IPS-20b (cell line): ENCODE measurements at regions not wholly inside any gene's neighbourhood (a gene's known extent, or its start where the extent isn't known, plus 50 kb on each side); places are given as distances from the start of the nearest gene placed in this dataset.

Experiments
- H3K27ac ChIP-seq: one replicate; pipeline ENCODE4 v1.5.1; 2013; ENCODE audit warnings: low read length
- H3K27me3 ChIP-seq: 2 replicates; pipeline ENCODE4 v1.6.1; 2013; ENCODE audit warnings: mild to moderate bottlenecking, low read length, inconsistent platforms; ENCODE audit not compliant: insufficient read depth
- H3K36me3 ChIP-seq: 2 replicates; pipeline ENCODE4 v1.6.1; 2013; ENCODE audit warnings: low read depth, mild to moderate bottlenecking, inconsistent platforms, low read length, moderate library complexity; ENCODE audit not compliant: insufficient read depth
- H3K4me1 ChIP-seq: 2 replicates; pipeline ENCODE4 v1.6.1; 2013; ENCODE audit warnings: mild to moderate bottlenecking, control low read depth, inconsistent platforms, low read length, moderate library complexity; ENCODE audit not compliant: insufficient read depth
- H3K4me3 ChIP-seq: 2 replicates; pipeline ENCODE4 v1.5.1; 2013; ENCODE audit warnings: mild to moderate bottlenecking, low read length, inconsistent platforms
- H3K9ac ChIP-seq: 2 replicates; pipeline ENCODE4 v1.6.1; 2013; ENCODE audit warnings: low read depth, mild to moderate bottlenecking, inconsistent platforms, low read length, moderate library complexity
- H3K9me3 ChIP-seq: 2 replicates; pipeline ENCODE4 v1.6.1; 2013; ENCODE audit warnings: mild to moderate bottlenecking, low read depth, low read length, inconsistent platforms; ENCODE audit not compliant: insufficient read depth

DNA sequence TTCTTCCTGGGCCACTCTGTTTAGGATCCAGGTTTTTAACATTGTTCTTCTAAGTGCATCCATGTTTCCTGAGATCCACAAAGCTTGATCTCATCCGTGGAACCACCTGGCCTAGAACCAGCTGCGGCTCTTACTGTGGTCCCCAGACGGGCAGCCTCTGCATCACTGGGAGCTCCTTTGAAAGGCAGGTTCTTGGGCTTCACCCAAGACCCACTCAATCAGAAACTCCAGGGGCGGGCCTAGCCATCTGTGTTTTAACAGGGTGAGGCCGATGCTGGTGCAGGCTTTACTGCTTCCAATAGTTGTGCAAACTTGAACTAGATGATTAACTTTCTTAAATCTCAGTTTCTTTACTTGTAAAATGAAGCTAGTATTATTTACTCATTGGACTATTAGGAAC lies 605.7 kb downstream of the FGF9 start:
- no peak overlapping the region for H3K27ac ChIP-seq
- H3K9ac ChIP-seq: no peak overlapping the region
- no peaks in the 10 kb centered on the region for H3K4me1 ChIP-seq
- H3K4me3 ChIP-seq: no peak overlapping the region
- H3K9me3 ChIP-seq: no peaks in the 10 kb centered on the region
- no peaks in the 10 kb centered on the region for H3K27me3 ChIP-seq
- H3K36me3 ChIP-seq: no peaks in the 10 kb centered on the region

DNA sequence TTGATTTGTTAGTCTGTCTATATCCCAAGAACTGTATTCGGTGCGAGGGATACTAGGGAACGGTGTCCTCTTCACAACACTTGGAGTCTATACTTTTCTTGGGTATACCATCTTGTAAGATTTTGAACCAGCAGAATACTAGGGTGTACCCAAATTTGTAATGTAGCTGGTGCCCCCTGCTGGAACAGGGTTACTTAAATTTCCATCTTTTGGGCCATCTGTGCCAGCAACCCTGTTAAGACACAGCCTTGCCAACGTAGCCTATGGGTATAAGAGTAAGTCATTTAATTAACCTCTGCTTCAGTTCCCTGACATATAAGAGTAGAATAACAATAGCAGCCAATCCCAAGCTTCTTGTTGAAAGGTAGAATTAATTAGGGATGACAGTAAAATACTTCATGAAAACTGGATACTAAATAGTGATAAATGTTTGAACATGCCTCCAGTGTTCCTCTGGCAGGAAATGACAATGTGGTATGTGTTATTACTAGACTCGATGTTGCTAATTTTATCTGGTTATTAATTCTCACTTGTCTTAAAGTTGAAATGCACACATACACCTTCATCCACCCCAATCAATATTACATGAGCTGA lies 607.6 kb downstream of the FGF9 start:
- Histone ChIP-seq H3K36me3 (no peaks in the 10 kb centered on the region), H3K4me1 (no peaks in the 10 kb centered on the region), H3K9me3 (no peaks in the 10 kb centered on the region), H3K27me3 (no peaks in the 10 kb centered on the region), H3K27ac (no peak overlapping the region), H3K4me3 (no peak overlapping the region), H3K9ac (no peak overlapping the region)

DNA sequence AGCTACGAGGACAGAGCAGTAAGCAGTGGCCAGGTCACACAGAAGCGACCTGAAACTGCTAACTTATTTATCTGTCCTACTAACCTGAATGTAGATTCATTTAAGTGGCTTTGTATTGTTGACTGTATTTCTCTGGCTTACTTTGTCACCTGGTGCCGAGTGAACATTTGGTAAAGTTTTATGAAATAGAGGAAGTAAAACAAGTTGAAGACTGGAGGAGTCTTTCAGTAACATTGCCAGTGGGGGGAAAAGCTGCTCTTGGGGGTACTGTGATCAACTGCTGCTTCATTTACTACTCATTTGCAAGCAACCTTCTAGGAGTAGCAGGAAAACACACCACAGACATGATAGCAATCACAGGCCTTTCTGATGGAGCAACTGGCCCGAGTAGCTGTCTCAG lies 615.0 kb downstream of the FGF9 start:
- Histone ChIP-seq H3K27ac (no peak overlapping the region), H3K4me1 (no peaks in the 10 kb centered on the region), H3K27me3 (no peaks in the 10 kb centered on the region), H3K9ac (no peak overlapping the region), H3K9me3 (no peaks in the 10 kb centered on the region), H3K36me3 (no peaks in the 10 kb centered on the region), H3K4me3 (no peak overlapping the region)

DNA sequence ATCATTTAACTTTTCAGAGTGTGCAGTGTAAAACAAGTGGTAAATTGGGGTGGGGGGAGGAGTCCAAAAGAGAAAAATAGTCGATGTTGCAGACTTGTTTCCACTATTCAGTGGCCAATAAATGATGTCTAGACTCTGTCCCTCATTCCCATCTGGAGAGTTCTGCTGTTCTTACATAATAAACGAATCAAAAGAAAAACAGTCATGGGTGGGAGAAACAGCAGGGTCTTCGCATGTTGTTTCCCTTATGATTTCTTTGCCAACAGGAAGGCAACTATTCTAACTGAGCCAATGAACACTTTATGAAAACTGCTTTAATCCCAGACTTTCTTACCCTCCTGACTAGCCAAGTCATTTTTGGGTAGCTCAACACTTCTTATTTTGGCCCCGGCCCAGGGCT lies 615.5 kb downstream of the FGF9 start:
- no peak overlapping the region for H3K4me3 ChIP-seq
- H3K4me1 ChIP-seq: no peaks in the 10 kb centered on the region
- no peaks in the 10 kb centered on the region for H3K27me3 ChIP-seq
- no peaks in the 10 kb centered on the region for H3K36me3 ChIP-seq
- H3K9me3 ChIP-seq: no peaks in the 10 kb centered on the region
- no peak overlapping the region for H3K27ac ChIP-seq
- no peak overlapping the region for H3K9ac ChIP-seq

DNA sequence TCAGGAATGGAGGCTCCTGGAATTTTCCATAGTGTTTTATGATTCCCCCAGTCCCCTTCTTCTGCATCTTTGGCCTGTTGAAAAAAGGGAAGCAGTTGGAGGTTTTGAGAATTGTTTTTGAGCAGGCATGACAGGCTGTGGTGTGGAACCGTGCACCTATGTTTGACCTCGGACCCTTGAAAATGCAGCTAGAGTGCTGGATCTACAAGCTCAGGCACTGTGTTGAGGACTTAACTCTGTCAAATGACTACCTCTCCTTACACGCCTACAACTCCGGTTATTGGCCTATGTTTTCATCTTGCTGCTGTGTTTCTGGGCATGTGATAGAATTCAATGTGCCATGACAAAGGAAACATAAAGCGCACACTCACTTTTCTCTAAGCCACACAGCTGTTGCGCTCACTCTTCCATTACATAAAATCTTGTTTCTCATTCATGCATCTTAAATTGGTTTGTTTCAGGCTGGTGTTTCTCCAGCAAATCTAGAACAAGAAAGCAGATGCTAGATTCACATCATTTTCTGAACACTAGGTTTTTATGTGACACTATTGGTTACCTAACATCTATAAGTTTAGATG lies 616.6 kb downstream of the FGF9 start:
- Histone ChIP-seq H3K36me3 (no peaks in the 10 kb centered on the region), H3K27ac (no peak overlapping the region), H3K9ac (no peak overlapping the region), H3K9me3 (no peaks in the 10 kb centered on the region), H3K27me3 (no peaks in the 10 kb centered on the region), H3K4me1 (no peaks in the 10 kb centered on the region), H3K4me3 (no peak overlapping the region)

DNA sequence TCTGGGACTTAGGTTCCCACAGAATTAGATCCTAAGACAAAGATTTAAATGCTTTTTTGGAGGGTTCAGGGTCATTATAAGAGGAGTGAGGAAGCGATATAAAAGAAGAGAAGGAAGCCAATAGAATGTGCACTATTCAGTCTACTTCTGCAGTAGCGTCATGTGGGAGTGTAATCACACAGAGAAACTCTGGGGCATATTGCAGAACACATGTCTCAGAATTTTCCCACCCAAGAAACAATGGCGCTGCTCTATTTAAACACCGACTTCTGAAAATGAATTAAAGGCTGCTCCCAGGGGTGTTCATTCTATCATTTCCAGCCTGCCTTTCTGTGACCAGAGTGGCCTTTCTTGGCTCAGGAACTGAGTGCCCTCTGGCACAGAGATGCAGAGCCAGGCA lies 617.6 kb downstream of the FGF9 start:
- no peak overlapping the region for H3K4me3 ChIP-seq
- H3K27me3 ChIP-seq: no peaks in the 10 kb centered on the region
- no peak overlapping the region for H3K27ac ChIP-seq
- H3K9me3 ChIP-seq: no peaks in the 10 kb centered on the region
- no peaks in the 10 kb centered on the region for H3K4me1 ChIP-seq
- no peaks in the 10 kb centered on the region for H3K36me3 ChIP-seq
- H3K9ac ChIP-seq: no peak overlapping the region

DNA sequence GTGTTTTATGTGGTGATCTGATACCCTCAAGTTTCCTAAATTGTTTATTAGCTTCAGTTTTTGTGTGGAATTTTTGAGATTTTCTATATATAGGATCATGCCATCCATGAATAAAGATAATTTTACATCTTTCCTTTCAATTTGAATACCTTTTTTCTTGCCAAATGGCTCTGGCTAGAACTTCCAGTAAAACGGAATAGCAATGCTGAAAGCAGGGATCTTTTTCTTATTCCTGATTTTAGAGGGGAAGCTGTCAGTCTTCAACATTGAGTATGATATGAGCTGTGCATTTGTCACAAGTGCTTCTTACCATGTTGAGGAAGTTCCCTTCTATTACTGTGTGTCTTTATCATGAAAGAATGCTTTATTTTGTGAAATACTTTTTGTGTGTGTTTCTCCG lies 618.8 kb downstream of the FGF9 start:
- no peak overlapping the region for H3K27ac ChIP-seq
- no peak overlapping the region for H3K9ac ChIP-seq
- no peaks in the 10 kb centered on the region for H3K36me3 ChIP-seq
- H3K27me3 ChIP-seq: no peaks in the 10 kb centered on the region
- H3K9me3 ChIP-seq: no peaks in the 10 kb centered on the region
- H3K4me3 ChIP-seq: no peak overlapping the region
- no peaks in the 10 kb centered on the region for H3K4me1 ChIP-seq

DNA sequence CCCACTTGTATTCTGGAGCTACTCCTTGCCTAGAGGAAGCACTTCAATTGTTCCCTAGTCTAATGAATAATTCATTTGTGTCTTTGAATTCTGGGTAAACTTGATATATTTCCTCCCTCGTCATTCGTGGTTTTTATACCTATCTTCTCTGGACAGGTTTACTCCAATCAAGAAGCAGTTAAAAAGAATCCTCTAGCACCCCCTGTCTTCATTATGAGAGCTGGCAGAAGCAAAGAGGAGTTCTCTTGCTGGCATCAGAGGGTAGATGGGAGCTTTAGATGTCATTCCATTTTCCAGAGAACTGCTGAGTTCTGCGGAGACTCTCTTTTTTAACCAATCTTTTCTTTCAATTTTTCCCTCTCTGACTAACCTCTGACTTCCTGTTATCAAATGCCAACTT lies 627.7 kb downstream of the FGF9 start:
- H3K27ac ChIP-seq: no peak overlapping the region
- no peaks in the 10 kb centered on the region for H3K27me3 ChIP-seq
- H3K4me3 ChIP-seq: no peak overlapping the region
- H3K36me3 ChIP-seq: no peaks in the 10 kb centered on the region
- H3K9me3 ChIP-seq: peaks cover 17% of the 10 kb centered on the region
- H3K4me1 ChIP-seq: no peaks in the 10 kb centered on the region
- H3K9ac ChIP-seq: no peak overlapping the region

DNA sequence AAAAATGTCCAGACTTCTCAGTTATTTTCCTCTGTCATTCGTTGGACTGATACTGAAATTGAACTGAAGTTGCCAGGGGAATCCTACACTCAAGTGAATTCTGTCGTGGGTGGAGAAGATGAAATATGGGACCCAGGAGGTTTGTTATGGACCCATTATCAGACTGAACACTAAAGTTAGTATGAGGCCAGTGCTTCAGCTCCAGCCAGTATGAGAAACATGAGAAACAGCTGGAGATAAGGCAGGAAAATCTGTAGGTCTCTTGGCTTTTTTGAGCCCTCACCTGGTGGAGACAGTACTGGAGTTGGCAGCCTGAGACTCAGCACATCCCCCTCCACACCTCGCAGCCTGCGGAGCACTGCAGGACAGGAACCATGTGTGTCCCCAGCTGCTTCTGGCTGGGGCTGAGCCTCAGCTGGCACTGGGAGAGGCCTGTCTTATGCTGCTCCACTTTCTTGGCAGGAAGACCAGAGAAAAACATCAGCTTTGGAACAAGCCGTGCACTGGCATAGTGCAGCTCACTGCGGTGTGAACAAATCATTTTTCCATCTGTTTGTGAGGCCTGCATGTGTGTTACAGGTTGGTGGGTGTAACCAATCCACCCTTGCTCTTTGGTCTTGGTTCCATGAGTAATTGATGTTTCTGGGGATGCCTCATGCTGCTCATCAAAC lies 641.0 kb downstream of the FGF9 start:
- H3K36me3 ChIP-seq: no peaks in the 10 kb centered on the region
- no peaks in the 10 kb centered on the region for H3K9me3 ChIP-seq
- H3K9ac ChIP-seq: no peak overlapping the region
- H3K27ac ChIP-seq: no peak overlapping the region
- no peaks in the 10 kb centered on the region for H3K4me1 ChIP-seq
- H3K4me3 ChIP-seq: no peak overlapping the region
- H3K27me3 ChIP-seq: no peaks in the 10 kb centered on the region

DNA sequence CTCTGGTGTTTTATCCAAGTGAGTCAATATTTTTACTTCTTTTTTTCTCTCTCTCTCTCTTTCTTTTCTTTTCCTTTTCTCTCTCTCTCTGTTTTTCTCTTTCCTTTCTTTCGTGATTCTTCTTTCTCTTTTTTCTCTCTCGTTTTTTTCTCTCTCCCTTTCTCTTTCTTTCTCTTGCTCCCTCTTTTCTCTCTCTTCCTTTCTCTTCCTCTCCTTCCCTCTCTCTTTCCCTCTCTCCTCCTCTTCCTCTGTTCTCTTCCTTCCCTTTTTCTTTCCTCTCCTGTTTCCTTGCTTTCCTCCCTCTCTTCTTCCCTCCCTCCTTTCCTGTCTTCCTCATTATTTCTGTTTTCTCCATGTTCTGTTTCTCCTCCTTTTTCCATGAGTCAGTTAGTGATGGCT lies 641.5 kb downstream of the FGF9 start:
- H3K27ac ChIP-seq: no peak overlapping the region
- no peaks in the 10 kb centered on the region for H3K4me1 ChIP-seq
- no peaks in the 10 kb centered on the region for H3K9me3 ChIP-seq
- H3K27me3 ChIP-seq: no peaks in the 10 kb centered on the region
- H3K4me3 ChIP-seq: no peak overlapping the region
- H3K36me3 ChIP-seq: no peaks in the 10 kb centered on the region
- H3K9ac ChIP-seq: no peak overlapping the region

DNA sequence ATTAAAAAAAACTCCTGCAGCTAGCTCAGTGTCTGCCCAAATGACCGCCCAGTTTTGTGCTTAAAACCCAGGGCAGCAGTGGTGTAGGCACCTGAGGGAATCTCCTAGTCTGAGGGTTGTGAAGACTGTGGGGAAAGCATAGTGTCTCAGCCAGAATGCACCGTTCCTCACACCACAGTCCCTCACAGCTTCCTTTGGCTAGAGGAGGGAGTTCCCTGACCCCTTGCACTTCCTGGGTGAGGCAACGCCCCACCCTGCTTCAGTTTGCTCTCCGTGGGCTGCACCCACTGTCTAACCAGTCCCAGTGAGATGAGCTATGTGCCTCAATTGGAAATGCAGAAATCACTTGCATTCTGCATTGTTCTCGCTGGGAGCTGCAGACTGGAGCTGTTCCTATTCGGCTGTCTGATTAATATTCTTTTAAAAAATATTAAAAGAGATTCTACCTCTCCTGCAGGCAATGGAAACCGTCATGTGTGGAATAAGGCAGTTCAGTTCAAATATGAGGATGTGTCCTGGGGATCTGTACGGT lies 645.7 kb downstream of the FGF9 start:
- no peaks in the 10 kb centered on the region for H3K36me3 ChIP-seq
- H3K27me3 ChIP-seq: no peaks in the 10 kb centered on the region
- H3K9me3 ChIP-seq: no peaks in the 10 kb centered on the region
- H3K4me1 ChIP-seq: no peaks in the 10 kb centered on the region
- H3K9ac ChIP-seq: no peak overlapping the region
- H3K4me3 ChIP-seq: no peak overlapping the region
- no peak overlapping the region for H3K27ac ChIP-seq

DNA sequence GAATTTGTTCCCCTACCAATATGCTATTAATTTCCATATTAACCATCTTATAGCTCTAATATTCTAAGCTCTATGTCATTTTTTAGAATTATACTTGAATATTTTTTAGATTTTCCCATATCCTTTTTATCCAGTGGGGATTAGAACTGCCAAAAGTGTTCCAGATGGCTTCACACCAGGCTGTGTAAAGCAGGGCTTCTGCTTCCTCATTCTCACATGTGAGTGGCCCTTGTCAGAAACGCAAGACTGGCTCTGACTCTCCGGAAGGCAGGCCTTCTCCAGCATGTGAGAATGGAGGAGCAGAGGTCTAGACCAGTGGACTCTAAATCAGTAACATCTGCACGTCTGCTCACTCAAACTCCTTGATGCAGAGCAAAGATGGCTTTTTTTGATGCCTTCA lies 650.1 kb downstream of the FGF9 start:
- Histone ChIP-seq H3K9ac (no peak overlapping the region), H3K27me3 (no peaks in the 10 kb centered on the region), H3K4me1 (peaks cover 6% of the 10 kb centered on the region; the same call in 1 of the 2 replicates), H3K36me3 (no peaks in the 10 kb centered on the region), H3K9me3 (no peaks in the 10 kb centered on the region), H3K4me3 (no peak overlapping the region), H3K27ac (no peak overlapping the region)
